NAMALWA (cell line): ENCODE measurements at regions not wholly inside any gene's neighbourhood (a gene's known extent, or its start where the extent isn't known, plus 50 kb on each side); places are given as distances from the start of the nearest gene placed in this dataset.
"Not testable (repeated sequence)": the region's sequence is repeated elsewhere in the genome, so short reads cannot be mapped to it uniquely, and the experiment has no call there.

Source experiments
- DNase-seq: peaks from one replicate; pipeline ENCODE4 v3.0.0-alpha.2; 2015; ENCODE audit warnings: low spot score

- DNase-seq, result no peak
Measured at GRCh38 chr9:105978826-105979225, 284.5 kb downstream of the TMEM38B start.

GRCh38 chr9:105979290-105979689, 284.9 kb downstream of the TMEM38B start:
- DNase-seq, result no peak

- DNase-seq, result no peak
Measured at GRCh38 chr9:105984714-105985113, 290.4 kb downstream of the TMEM38B start.

GRCh38 chr9:105993116-105993854, 298.9 kb downstream of the TMEM38B start:
- DNase-seq, result no peak

GRCh38 chr9:105993921-105994715, 299.8 kb downstream of the TMEM38B start:
- DNase-seq, result no peak

GRCh38 chr9:105994970-105995369, 300.6 kb downstream of the TMEM38B start:
- no peak for DNase-seq

GRCh38 chr9:106017198-106017740, 322.9 kb downstream of the TMEM38B start:
- no peak for DNase-seq

GRCh38 chr9:106019039-106019680, 324.8 kb downstream of the TMEM38B start:
- no peak for DNase-seq

GRCh38 chr9:106019702-106020101, 325.4 kb downstream of the TMEM38B start:
- no peak for DNase-seq

GRCh38 chr9:106020186-106020585, 325.8 kb downstream of the TMEM38B start:
- DNase-seq, result no peak

GRCh38 chr9:106023455-106023854, 329.1 kb downstream of the TMEM38B start:
- DNase-seq, result no peak

GRCh38 chr9:106025453-106025852, 331.1 kb downstream of the TMEM38B start:
- DNase-seq, result peak; percentile 19

GRCh38 chr9:106030146-106030545, 335.8 kb downstream of the TMEM38B start:
- not testable (repeated sequence) for DNase-seq

- DNase-seq, result no peak
Measured at GRCh38 chr9:106032978-106033377, 338.6 kb downstream of the TMEM38B start.

- DNase-seq, result no peak
Measured at GRCh38 chr9:106035806-106036205, 341.5 kb downstream of the TMEM38B start.

GRCh38 chr9:106038266-106039001, 344.1 kb downstream of the TMEM38B start:
- no peak for DNase-seq

GRCh38 chr9:106039151-106039935, 345.0 kb downstream of the TMEM38B start:
- DNase-seq, result no peak

GRCh38 chr9:106041920-106042319, 347.6 kb downstream of the TMEM38B start:
- not testable (repeated sequence) for DNase-seq

GRCh38 chr9:106051545-106051944, 357.2 kb downstream of the TMEM38B start:
- DNase-seq, result no peak

- DNase-seq, result no peak
Measured at GRCh38 chr9:106052166-106052565, 357.8 kb downstream of the TMEM38B start.

- no peak for DNase-seq
Measured at GRCh38 chr9:106052735-106053134, 358.4 kb downstream of the TMEM38B start.
